ENCODE measurements at regions not wholly inside any gene's neighbourhood (a gene's known extent, or its start where the extent isn't known, plus 50 kb on each side); places are given as distances from the start of the nearest gene placed in this dataset.

DNA sequence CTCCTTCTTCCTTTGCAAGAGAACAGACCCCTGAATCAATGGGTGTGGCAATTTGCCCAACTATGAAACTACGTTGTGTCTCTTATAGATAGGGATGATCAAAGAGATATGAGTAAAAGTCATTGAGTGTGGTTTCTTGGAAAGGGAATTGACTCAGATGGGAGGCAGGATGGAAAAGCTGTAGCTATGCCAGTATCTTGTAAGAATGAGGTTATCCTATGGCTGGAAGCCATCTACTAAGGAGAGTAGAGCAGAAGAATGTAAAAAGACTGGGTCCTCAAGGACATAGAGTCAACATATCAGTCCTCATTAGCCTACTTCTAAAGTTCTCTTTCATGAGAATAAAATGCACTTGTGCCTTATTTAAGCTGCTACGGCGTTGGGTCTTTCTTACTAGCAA lies 78.9 kb upstream of the POU2AF2 start:
- H3K4me1 ChIP-seq, result no peaks in the 10 kb centered on the region
- H3K27me3 ChIP-seq, result no peaks in the 10 kb centered on the region
- H3K9me3 ChIP-seq, result no peaks in the 10 kb centered on the region
- 76% methylated on average over 3 of the region's 3 CpGs for WGBS
- H3K36me3 ChIP-seq, result no peaks in the 10 kb centered on the region
- no peak overlapping the region for H3K27ac ChIP-seq
- TF ChIP-seq, protein P1, sequence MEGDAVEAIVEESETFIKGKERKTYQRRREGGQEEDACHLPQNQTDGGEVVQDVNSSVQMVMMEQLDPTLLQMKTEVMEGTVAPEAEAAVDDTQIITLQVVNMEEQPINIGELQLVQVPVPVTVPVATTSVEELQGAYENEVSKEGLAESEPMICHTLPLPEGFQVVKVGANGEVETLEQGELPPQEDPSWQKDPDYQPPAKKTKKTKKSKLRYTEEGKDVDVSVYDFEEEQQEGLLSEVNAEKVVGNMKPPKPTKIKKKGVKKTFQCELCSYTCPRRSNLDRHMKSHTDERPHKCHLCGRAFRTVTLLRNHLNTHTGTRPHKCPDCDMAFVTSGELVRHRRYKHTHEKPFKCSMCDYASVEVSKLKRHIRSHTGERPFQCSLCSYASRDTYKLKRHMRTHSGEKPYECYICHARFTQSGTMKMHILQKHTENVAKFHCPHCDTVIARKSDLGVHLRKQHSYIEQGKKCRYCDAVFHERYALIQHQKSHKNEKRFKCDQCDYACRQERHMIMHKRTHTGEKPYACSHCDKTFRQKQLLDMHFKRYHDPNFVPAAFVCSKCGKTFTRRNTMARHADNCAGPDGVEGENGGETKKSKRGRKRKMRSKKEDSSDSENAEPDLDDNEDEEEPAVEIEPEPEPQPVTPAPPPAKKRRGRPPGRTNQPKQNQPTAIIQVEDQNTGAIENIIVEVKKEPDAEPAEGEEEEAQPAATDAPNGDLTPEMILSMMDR (IDR thresholded peaks at IDR 0.05), result no peak
- TF ChIP-seq EP300 (IDR thresholded peaks at IDR 0.05), result no peak
- TF ChIP-seq POLR2A (IDR thresholded peaks at IDR 0.05), result no peak
- TF ChIP-seq POLR2AphosphoS5 (IDR thresholded peaks at IDR 0.05), result no peak
- DNase-seq (ENCODE audit: low spot score in 2 of 2), result no peak
- no peak overlapping the region for H3K4me3 ChIP-seq

DNA sequence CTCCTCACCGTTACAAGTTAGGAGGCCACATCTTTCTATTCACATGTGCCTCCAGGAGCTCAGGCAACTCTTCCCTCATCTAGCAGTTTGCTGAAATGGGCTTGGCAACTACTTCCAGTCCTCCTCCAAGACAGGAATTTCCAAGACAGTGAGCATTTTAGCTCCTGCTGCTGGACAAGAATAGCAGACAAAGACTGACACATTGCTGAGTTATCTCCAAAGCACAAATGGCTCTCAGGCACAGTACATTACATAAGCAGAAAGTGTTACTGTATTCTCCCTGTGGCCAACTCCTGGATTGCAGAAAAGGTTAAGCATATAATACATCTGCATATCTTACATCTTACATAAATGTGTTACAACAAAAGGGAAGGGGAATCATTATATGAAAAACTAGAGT lies 83.2 kb upstream of the POU2AF2 start:
- TF ChIP-seq, protein P1 (IDR thresholded peaks at IDR 0.05), result no peak
- Histone ChIP-seq H3K9me3 (no peaks in the 10 kb centered on the region), H3K4me1 (no peaks in the 10 kb centered on the region), H3K27me3 (no peaks in the 10 kb centered on the region), H3K36me3 (no peaks in the 10 kb centered on the region), H3K27ac (no peak overlapping the region), H3K4me3 (no peak overlapping the region)
- 41% methylated on average over 1 of the region's 1 CpG for WGBS
- no peak for DNase-seq (ENCODE audit: low spot score in 2 of 2)

DNA sequence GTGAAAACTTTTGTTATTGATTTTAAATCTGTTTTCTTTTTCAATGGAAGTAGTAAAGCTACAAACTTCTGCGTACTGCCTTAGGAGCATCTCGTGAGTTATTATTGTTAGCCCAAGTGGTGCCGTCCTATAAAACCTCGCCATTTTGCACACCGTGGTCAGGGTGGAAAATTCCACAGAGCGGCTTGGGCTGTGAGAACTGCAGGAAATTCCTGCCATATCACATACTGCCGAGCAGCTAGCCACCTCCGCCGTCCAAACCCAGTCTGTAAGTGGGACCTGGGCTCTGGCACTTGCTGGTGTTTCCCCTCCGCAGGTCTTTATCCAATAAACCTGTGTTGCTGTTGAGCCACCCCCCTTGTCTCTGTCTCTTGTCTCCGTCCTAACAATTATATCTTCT lies 88.0 kb upstream of the POU2AF2 start:
- H3K27ac ChIP-seq, result no peak overlapping the region
- H3K4me1 ChIP-seq, result no peaks in the 10 kb centered on the region
- no peak for TF ChIP-seq POLR2A (IDR thresholded peaks at IDR 0.05)
- TF ChIP-seq EP300 (IDR thresholded peaks at IDR 0.05), result no peak
- TF ChIP-seq POLR2AphosphoS5 (IDR thresholded peaks at IDR 0.05), result no peak
- TF ChIP-seq, protein P1 (IDR thresholded peaks at IDR 0.05), result no peak
- no peak for DNase-seq (ENCODE audit: low spot score in 2 of 2)
- H3K27me3 ChIP-seq, result no peaks in the 10 kb centered on the region
- no peak overlapping the region for H3K4me3 ChIP-seq
- H3K36me3 ChIP-seq, result no peaks in the 10 kb centered on the region
- 91% methylated on average over 11 of the region's 11 CpGs for WGBS
- H3K9me3 ChIP-seq, result no peaks in the 10 kb centered on the region

DNA sequence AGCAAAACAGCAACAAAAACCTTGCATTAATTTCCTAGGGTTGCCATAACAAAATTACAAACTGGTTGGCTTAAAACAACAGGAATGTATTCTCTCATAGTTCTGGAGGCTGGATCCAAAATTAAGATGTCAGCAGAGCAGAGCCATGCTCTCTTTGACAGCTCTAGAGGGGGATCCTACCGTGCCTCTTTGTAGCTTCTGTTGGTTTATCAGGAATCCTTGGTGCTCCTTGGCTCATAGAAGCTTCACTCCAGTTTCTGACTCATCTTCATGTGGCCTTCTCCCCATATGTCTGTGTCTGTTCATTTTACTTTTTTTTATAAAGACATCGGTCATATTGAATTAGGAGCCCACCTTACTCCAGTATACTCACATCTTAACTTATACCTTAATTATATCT lies 90.5 kb upstream of the POU2AF2 start:
- no peak for DNase-seq (ENCODE audit: low spot score in 2 of 2)
- no peaks in the 10 kb centered on the region for H3K9me3 ChIP-seq
- no peak overlapping the region for H3K4me3 ChIP-seq
- WGBS, result 62% methylated on average over 2 of the region's 2 CpGs
- TF ChIP-seq EP300 (IDR thresholded peaks at IDR 0.05) (no peak), POLR2AphosphoS5 (IDR thresholded peaks at IDR 0.05) (no peak), POLR2A (IDR thresholded peaks at IDR 0.05) (no peak)
- TF ChIP-seq, protein P1 (IDR thresholded peaks at IDR 0.05), result no peak
- no peaks in the 10 kb centered on the region for H3K36me3 ChIP-seq
- no peaks in the 10 kb centered on the region for H3K4me1 ChIP-seq
- H3K27ac ChIP-seq, result no peak overlapping the region
- no peaks in the 10 kb centered on the region for H3K27me3 ChIP-seq

DNA sequence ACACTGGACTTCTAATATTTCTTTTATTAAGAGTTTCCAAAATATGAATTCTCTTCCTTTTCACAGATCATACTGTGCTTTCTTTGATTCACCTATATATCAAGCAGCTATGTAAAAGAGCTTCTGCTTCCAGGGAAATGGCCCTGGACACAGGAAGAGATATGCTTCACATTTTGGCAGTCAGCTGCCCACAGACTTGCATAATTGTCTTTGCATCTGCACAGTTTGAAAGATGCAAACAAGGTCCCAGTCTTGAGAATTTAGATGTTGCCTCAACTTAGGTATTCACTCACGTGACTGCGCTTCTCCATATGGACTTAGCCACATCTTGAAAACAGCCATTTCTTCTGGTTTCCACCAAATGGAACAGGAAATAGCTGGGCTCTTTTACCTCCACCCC lies 92.3 kb upstream of the POU2AF2 start:
- DNase-seq (ENCODE audit: low spot score in 2 of 2), result no peak
- WGBS, result 95% methylated on average over 2 of the region's 2 CpGs
- no peak for TF ChIP-seq EP300 (IDR thresholded peaks at IDR 0.05)
- Histone ChIP-seq H3K4me3 (no peak overlapping the region), H3K4me1 (peaks cover 7% of the 10 kb centered on the region), H3K27me3 (no peaks in the 10 kb centered on the region), H3K27ac (no peak overlapping the region), H3K9me3 (no peaks in the 10 kb centered on the region), H3K36me3 (no peaks in the 10 kb centered on the region)

DNA sequence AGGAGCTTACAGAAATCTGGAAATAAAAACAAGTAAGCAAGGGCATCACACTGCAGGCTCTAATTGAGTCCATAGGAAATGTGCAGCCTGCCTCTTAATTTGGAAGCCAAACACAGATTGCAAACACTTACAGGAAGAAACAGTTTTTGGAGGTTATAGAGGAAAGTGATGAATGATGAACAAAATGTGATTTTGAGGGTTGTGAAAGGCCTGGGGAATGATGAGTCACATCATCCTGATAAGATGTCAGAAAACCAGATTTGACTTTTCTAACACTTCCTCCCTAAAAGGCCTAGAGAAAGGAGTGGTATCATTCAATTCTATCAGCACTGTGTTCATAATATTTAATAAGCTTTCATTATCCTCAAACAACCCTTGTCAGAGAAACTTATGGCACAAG lies 96.6 kb upstream of the POU2AF2 start:
- Histone ChIP-seq H3K27me3 (no peaks in the 10 kb centered on the region), H3K27ac (no peak overlapping the region), H3K4me3 (no peak overlapping the region), H3K36me3 (no peaks in the 10 kb centered on the region), H3K9me3 (no peaks in the 10 kb centered on the region), H3K4me1 (peaks cover 9% of the 10 kb centered on the region)
- TF ChIP-seq POLR2AphosphoS5 (IDR thresholded peaks at IDR 0.05) (no peak), POLR2A (IDR thresholded peaks at IDR 0.05) (no peak), EP300 (IDR thresholded peaks at IDR 0.05) (no peak)
- TF ChIP-seq, protein P1 (IDR thresholded peaks at IDR 0.05), result no peak
- no peak for DNase-seq (ENCODE audit: low spot score in 2 of 2)

Measured in suprapubic skin (tissue), 4 donors.